K562 (cell line): ENCODE measurements at regions not wholly inside any gene's neighbourhood (a gene's known extent, or its start where the extent isn't known, plus 50 kb on each side); places are given as distances from the start of the nearest gene placed in this dataset.

Experiments
- ATAC-seq: fragments of 200-7000 bp; cut with Tn5 transposase; 3 replicates; pipeline ENCODE4 v1.9.1; 2020; ENCODE audit warnings: moderate library complexity
- BruUV-seq: library from RNA; stranded (reverse); fragments of 400-500 nt; replicated peaks from 2 replicates; lab custom pipeline; 2021; lab: Mats Ljungman, UMichigan
- CTCF ChIA-PET: fragments of 300-600 bp; formaldehyde crosslinking; extraction: SDS; loops from one replicate; lab custom pipeline; 2021; ENCODE audit warnings: low intra/inter-chr PET ratio; lab: Yijun Ruan, JAX
- POLR2A ChIA-PET: fragments of 300-600, 350-650 bp; sonication (Branson Sonifier 250); formaldehyde crosslinking; extraction: SDS; loops from one replicate; lab custom pipeline; 2021; ENCODE audit warnings: antibody characterized with exemption, inconsistent platforms; lab: Yijun Ruan, JAX
- DNase-seq, 4 experiments: peaks; one replicate each; pipeline versions ENCODE4 v3.0.0 to v3.0.0-alpha.2; 2011 to 2018; ENCODE audit warnings: low spot score in 3 of 4, mixed read lengths in 3 of 4; ENCODE audit errors: extremely low read depth in 1 of 4
- FAIRE-seq: peaks from 2 replicates; lab custom pipeline; 2011; peaks lifted over from hg19 to GRCh38; lab: Jason Lieb, UNC
- H2AFZ ChIP-seq: 2 replicates; pipeline ENCODE4 v1.6.0; 2011; ENCODE audit warnings: low read depth, low read length, control low read depth, inconsistent platforms
- H3K27ac ChIP-seq: fragments of 200-600 bp; 3 replicates; pipeline ENCODE4 v1.8.0; 2011; ENCODE audit warnings: low read depth, mild to moderate bottlenecking, control low read depth, inconsistent platforms, low read length, moderate library complexity, mixed read lengths; ENCODE audit errors: extremely low read depth
- H3K27me3 ChIP-seq, 2 experiments: fragments of 300-600 bp in 1 of 2; 2 replicates in 1 of 2; 3 replicates in 1 of 2; pipeline versions ENCODE4 v1.6.0 to v1.8.0; 2011; ENCODE audit warnings: inconsistent platforms in 2 of 2, low read length in 2 of 2, mild to moderate bottlenecking in 1 of 2, mixed read lengths in 1 of 2, moderate library complexity in 1 of 2; ENCODE audit not compliant: control insufficient read depth in 2 of 2, insufficient read depth in 2 of 2
- H3K36me3 ChIP-seq: fragments of 300-600 bp; 3 replicates; pipeline ENCODE4 v1.8.0; 2011; ENCODE audit warnings: mild to moderate bottlenecking, low read length, inconsistent platforms; ENCODE audit not compliant: control insufficient read depth, insufficient read depth
- H3K4me1 ChIP-seq, 2 experiments: fragments of 200-600 bp in 1 of 2; replicated peaks in 1 of 2; 2 replicates in 1 of 2; 3 replicates in 1 of 2; pipeline versions ENCODE4 v1.5.1 to v1.8.0; 2011; ENCODE audit warnings: inconsistent platforms in 2 of 2, low read length in 2 of 2, mild to moderate bottlenecking in 1 of 2, mixed read lengths in 1 of 2, moderate library complexity in 1 of 2; ENCODE audit not compliant: control insufficient read depth in 2 of 2, insufficient read depth in 2 of 2
- H3K4me2 ChIP-seq: 2 replicates; pipeline ENCODE4 v1.6.1; 2011; ENCODE audit warnings: low read length, control low read depth, inconsistent platforms, mixed read lengths; ENCODE audit not compliant: insufficient read depth
- H3K4me3 ChIP-seq: fragments of 200-600 bp; sonication (generic), shearing (Covaris generic); 2 replicates; pipeline ENCODE4 v1.5.1; 2016; ENCODE audit warnings: control low read depth, inconsistent platforms
- H3K79me2 ChIP-seq: fragments of 200-600 bp; 3 replicates; pipeline ENCODE4 v1.8.0; 2011; ENCODE audit warnings: low read length, inconsistent platforms; ENCODE audit not compliant: control insufficient read depth, insufficient read depth
- H3K9ac ChIP-seq, 2 experiments: 2 replicates each; pipeline versions ENCODE4 v1.6.0 to v1.6.1; 2011; ENCODE audit warnings: low read depth in 2 of 2, low read length in 2 of 2, control low read depth in 1 of 2, inconsistent platforms in 1 of 2, mild to moderate bottlenecking in 1 of 2, mixed read lengths in 1 of 2; ENCODE audit not compliant: insufficient read depth in 1 of 2
- H3K9me1 ChIP-seq: one replicate; pipeline ENCODE4 v1.6.0; 2011; ENCODE audit warnings: inconsistent platforms, mild to moderate bottlenecking, low read length, moderate library complexity; ENCODE audit not compliant: control insufficient read depth, insufficient read depth
- H3K9me3 ChIP-seq: replicated peaks from 2 replicates; pipeline ENCODE4 v1.5.1; 2011; ENCODE audit warnings: low read depth, low read length, inconsistent platforms; ENCODE audit not compliant: control insufficient read depth, insufficient read depth
- H4K20me1 ChIP-seq: replicated peaks from 2 replicates; pipeline ENCODE4 v1.6.1; 2011; ENCODE audit warnings: low read length, inconsistent platforms, mixed read lengths; ENCODE audit not compliant: control insufficient read depth, insufficient read depth
- E2F3 ChIP-seq: fragments of 250-450 bp; sonication (Bioruptor Pico); IDR thresholded peaks from 2 replicates; pipeline ENCODE4 v1.4.0; 2020; ENCODE audit warnings: mild to moderate bottlenecking
- KLF1 ChIP-seq: fragments of 450-650 bp; IDR thresholded peaks from 2 replicates; pipeline ENCODE4 v1.6.1; 2016; ENCODE audit warnings: missing genetic modification characterization, missing compliant biosample characterization
- RFX7 ChIP-seq: fragments of 250-450 bp; sonication (Bioruptor Pico); IDR thresholded peaks from 2 replicates; pipeline ENCODE4 v1.5.1; 2021; ENCODE audit warnings: mild to moderate bottlenecking
- TGIF2 ChIP-seq: sonication (generic); formaldehyde crosslinking; IDR thresholded peaks from 2 replicates; pipeline ENCODE4 v1.8.1; 2022; ENCODE audit warnings: mild to moderate bottlenecking, missing genetic modification reagents, moderate library complexity
- U2AF2 ChIP-seq: fragments of 200-400 bp; formaldehyde crosslinking; optimal IDR thresholded peaks from 2 replicates; pipeline ENCODE3; 2017; ENCODE audit warnings: low read depth, mild to moderate bottlenecking, low read length
- ZNF3 ChIP-seq: fragments of 250-450 bp; sonication (Bioruptor Pico); IDR thresholded peaks from 2 replicates; pipeline ENCODE4 v1.5.0; 2021; ENCODE audit warnings: mild to moderate bottlenecking, moderate library complexity
- WGBS: fragments of 100-300 bp; shearing (Covaris generic); methylation state at CpG from one replicate; pipeline ENCODE4 v1.1.6; 2016; ENCODE audit warnings: low coverage, mixed read lengths; ENCODE audit not compliant: insufficient coverage; ENCODE audit errors: missing lambda C conversion rate; 5-methylcytosine and 5-hydroxymethylcytosine counted together
- in situ Hi-C: fragments of 300-500 bp; cut with MboI; formaldehyde crosslinking; loops from 4 replicates; pipeline ENCODE4 v1.15.0; 2018; ENCODE audit warnings: inconsistent platforms, mixed read lengths
- intact Hi-C: fragments of 100-400 bp; cut with micrococcal nuclease; formaldehyde crosslinking; loops from 2 replicates; pipeline ENCODE4 v1.14.2; 2022
- TF ChIP-seq, protein P1 (sequence below): fragments of 250-450 bp; sonication (Bioruptor Pico); IDR thresholded peaks from 2 replicates; pipeline ENCODE4 v1.8.0; 2021; ENCODE audit warnings: borderline replicate concordance, mild to moderate bottlenecking, moderate library complexity; ENCODE audit not compliant: poor library complexity, severe bottlenecking
- TF ChIP-seq, protein P2 (sequence below): sonication (generic); formaldehyde crosslinking; IDR thresholded peaks from 2 replicates; pipeline ENCODE4 v1.9.0; 2022; ENCODE audit warnings: mild to moderate bottlenecking, missing genetic modification reagents
- TF ChIP-seq, protein P3 (sequence below): fragments of 450-650 bp; IDR thresholded peaks from 2 replicates; pipeline ENCODE4 v1.7.0; 2016; ENCODE audit warnings: borderline replicate concordance
- TF ChIP-seq, protein P4 (sequence below): fragments of 250-450 bp; sonication (Bioruptor Pico); IDR thresholded peaks from 2 replicates; pipeline ENCODE4 v1.8.0; 2021; ENCODE audit warnings: mild to moderate bottlenecking, moderate library complexity
- TF ChIP-seq, protein P5 (sequence below), 2 experiments: fragments of 200-800 bp in 1 of 2; sonication (Bioruptor generic) in 1 of 2; sonication (generic) in 1 of 2; formaldehyde crosslinking in 1 of 2; IDR thresholded peaks in 1 of 2; conservative IDR thresholded peaks in 1 of 2; 2 replicates each; pipeline versions ENCODE4 v1.5.0 to v1.6.1; 2016 to 2020; ENCODE audit warnings: missing compliant biosample characterization in 1 of 2, missing genetic modification characterization in 1 of 2, missing genetic modification reagents in 1 of 2

DNA sequence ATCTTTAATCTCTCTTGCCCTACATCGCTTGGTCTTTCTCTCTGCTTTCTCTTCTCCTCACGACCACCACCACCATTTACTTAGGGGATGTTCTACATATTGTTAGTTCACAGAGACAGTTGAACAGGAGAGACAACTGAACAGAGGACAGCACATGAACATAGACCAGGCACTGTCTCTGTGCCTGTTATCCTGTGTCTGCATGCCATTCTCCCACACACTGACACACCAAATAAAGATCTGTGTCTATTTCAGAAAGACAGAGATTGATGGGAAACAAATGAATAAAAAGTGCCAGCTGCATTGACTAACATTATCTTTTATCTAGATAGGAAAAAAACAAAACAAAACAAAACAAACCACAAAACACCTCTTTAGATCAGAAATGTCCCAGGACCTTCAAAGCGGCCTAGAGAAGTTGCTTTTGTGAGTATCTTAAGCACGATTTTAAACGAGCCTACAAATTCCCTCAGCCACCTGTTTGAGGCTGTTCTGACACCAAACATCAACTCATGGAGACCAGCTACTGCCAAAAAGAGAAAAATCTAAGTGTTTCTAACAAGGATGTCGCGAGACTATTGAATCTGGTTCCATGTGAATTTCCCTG is 77.6 kb upstream of the PARP11 start:
- in situ Hi-C loops (no loop called here), intact Hi-C loops (no loop called here)
- BruUV-seq: no TSS peak
- WGBS: 0% methylated on average over 3 of the region's 7 CpGs
- Histone ChIP-seq H3K79me2 (no peaks in the 10 kb centered on the region), H3K4me2 (no peak overlapping the region), H3K4me1 (no peaks in the 10 kb centered on the region), H3K36me3 (no peaks in the 10 kb centered on the region), H3K27me3 (peaks cover 0 to 5% of the 10 kb centered on the region in 2 experiments; a peak in 1 of 5 replicates), H3K9me1 (no peaks in the 10 kb centered on the region), H3K9ac (no peak overlapping the region), H3K4me3 (no peak overlapping the region), H2AFZ (no peak overlapping the region), H3K27ac (no peak overlapping the region), H3K9me3 (no peaks in the 10 kb centered on the region), H4K20me1 (no peaks in the 10 kb centered on the region)
- POLR2A ChIA-PET: no interaction called here
- no peak for FAIRE-seq
- CTCF ChIA-PET: no interaction called here
- DNase-seq: no peak
- no peak for ATAC-seq
- TF ChIP-seq ZNF3: no peak
- TF ChIP-seq, protein P1, sequence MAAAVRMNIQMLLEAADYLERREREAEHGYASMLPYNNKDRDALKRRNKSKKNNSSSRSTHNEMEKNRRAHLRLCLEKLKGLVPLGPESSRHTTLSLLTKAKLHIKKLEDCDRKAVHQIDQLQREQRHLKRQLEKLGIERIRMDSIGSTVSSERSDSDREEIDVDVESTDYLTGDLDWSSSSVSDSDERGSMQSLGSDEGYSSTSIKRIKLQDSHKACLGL (CRISPR knock-in tag): no peak
- no peak for TF ChIP-seq RFX7
- TF ChIP-seq, protein P2, sequence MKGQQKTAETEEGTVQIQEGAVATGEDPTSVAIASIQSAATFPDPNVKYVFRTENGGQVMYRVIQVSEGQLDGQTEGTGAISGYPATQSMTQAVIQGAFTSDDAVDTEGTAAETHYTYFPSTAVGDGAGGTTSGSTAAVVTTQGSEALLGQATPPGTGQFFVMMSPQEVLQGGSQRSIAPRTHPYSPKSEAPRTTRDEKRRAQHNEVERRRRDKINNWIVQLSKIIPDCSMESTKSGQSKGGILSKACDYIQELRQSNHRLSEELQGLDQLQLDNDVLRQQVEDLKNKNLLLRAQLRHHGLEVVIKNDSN (CRISPR knock-in tag): no peak
- no peak for TF ChIP-seq U2AF2
- no peak for TF ChIP-seq TGIF2 (CRISPR knock-in tag)
- no peak for TF ChIP-seq E2F3
- TF ChIP-seq, protein P3, sequence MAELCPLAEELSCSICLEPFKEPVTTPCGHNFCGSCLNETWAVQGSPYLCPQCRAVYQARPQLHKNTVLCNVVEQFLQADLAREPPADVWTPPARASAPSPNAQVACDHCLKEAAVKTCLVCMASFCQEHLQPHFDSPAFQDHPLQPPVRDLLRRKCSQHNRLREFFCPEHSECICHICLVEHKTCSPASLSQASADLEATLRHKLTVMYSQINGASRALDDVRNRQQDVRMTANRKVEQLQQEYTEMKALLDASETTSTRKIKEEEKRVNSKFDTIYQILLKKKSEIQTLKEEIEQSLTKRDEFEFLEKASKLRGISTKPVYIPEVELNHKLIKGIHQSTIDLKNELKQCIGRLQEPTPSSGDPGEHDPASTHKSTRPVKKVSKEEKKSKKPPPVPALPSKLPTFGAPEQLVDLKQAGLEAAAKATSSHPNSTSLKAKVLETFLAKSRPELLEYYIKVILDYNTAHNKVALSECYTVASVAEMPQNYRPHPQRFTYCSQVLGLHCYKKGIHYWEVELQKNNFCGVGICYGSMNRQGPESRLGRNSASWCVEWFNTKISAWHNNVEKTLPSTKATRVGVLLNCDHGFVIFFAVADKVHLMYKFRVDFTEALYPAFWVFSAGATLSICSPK: no peak
- TF ChIP-seq, protein P4, sequence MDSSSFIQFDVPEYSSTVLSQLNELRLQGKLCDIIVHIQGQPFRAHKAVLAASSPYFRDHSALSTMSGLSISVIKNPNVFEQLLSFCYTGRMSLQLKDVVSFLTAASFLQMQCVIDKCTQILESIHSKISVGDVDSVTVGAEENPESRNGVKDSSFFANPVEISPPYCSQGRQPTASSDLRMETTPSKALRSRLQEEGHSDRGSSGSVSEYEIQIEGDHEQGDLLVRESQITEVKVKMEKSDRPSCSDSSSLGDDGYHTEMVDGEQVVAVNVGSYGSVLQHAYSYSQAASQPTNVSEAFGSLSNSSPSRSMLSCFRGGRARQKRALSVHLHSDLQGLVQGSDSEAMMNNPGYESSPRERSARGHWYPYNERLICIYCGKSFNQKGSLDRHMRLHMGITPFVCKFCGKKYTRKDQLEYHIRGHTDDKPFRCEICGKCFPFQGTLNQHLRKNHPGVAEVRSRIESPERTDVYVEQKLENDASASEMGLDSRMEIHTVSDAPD (CRISPR knock-in tag): no peak
- no peak for TF ChIP-seq KLF1 (tag)
- TF ChIP-seq, protein P5, sequence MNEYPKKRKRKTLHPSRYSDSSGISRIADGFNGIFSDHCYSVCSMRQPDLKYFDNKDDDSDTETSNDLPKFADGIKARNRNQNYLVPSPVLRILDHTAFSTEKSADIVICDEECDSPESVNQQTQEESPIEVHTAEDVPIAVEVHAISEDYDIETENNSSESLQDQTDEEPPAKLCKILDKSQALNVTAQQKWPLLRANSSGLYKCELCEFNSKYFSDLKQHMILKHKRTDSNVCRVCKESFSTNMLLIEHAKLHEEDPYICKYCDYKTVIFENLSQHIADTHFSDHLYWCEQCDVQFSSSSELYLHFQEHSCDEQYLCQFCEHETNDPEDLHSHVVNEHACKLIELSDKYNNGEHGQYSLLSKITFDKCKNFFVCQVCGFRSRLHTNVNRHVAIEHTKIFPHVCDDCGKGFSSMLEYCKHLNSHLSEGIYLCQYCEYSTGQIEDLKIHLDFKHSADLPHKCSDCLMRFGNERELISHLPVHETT (CRISPR knock-in tag; conservative IDR thresholded peaks at IDR 0.05 in 1 of 2, IDR thresholded peaks at IDR 0.05 in 1 of 2): no peak
